ENCODE measurements at regions not wholly inside any gene's neighbourhood (a gene's known extent, or its start where the extent isn't known, plus 50 kb on each side); places are given as distances from the start of the nearest gene placed in this dataset.

DNA sequence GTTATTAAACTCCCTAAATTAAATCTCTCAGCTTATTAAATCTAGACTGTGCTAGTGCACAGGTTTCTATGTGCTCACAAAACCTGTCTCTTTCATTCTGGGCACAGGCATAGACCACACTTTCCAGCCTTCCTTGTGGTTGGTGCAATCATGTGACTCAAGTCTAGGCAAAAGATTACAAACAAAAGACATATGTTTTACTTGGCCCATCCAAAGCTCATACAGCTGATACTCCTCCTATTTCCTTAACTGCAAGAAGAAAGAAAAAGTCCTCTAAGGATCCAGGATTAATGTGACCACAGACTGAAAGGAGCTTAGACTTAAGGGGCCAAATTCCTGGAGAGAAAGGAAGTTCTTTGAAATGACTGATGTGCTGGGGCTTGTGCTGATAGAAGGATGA lies 731.3 kb upstream of the RAB6C start:
- DNase-seq: no peak

DNA sequence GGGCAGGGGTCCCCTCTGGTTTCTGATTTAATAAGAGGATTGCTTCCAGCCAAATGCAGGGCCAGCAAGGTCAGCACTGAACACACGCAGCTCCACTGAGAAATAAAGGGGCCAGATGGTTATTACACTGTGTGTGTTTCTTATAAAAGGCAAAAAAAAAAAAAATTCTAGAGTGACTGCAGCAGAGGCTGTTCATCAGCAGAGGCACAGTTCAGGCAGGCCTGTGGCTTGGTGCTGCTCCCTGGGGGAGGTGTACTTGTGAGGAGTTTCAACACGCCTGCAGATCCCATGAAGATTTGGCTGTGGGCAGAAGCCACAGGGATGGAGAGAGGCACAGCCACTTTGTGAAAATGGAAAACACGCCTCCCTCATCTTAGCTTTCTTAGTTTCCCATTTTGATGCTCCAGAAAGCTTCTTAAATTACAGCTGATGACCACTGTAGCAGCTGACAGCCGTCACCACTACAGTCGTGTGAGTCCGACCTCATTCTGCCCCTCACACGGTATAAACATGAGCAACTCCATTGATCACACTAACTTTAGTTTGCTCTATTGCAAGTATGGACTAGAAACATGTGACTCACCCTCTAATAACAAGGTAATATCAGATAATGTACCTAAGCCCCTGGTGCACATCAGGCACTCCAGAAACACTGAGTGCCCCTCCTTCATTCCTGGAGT lies 726.5 kb upstream of the RAB6C start:
- no peak for DNase-seq

DNA sequence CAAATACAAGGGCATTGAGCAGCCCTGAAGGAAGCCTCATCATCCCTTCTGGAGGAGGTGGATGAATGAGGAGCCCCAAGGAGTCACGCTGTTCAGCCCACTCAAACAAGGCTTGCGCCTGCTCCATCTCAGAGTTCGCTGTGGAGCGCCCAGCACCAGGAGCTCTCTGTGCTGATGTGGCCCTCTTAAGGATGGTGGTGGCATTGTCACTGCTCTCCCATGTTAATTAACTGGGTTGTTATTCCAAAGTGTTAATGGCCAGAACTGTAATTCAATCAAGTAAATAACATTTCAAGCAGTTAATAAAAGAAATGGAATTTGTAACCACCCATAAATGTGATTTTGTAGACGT lies 726.0 kb upstream of the RAB6C start:
- DNase-seq: no peak

DNA sequence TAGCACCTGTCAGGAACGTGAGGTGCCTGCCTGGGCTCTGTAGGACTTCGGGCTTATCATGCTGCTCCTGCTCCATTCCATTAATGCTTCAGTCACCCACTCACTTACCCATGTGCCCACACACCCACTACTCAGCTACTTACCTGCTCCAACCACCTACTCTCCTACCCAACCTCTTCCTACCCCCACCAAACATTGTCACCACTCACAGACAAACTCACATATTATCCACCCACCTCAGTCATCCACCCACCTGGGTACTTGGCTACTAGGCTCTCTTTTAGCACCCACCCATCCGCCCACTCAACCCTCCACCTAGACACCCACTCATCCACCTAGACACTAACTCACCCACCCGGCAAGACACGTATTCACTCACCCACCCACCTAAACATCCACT lies 724.7 kb upstream of the RAB6C start:
- DNase-seq: no peak

DNA sequence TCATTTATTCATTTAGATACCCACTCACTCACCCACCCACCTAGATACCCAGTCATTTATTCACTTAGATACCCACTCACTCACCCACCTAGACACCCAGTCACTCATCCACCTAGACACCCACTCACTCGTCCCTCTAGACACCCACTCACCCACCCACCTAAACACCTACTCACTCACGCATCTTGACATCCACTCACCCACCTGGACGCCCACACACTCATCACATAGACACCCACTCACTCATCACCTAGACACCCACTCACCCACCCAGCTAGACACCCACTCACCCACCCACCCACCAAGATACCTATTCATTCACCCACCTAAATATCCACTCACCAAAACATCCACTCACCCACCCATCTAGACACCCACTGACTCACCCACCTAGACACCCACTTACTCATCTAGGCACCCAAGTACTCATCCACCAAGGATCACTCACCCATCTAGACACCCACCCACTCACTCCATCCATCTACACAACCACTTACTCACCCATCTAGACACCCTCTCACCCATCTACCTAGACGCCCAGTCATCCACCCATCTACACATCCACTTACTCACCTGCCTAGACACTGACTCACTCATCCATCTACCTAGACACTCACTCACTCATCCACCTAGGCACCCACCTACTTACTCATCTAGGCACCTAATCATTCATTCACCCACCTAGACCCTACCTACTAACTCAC lies 723.7 kb upstream of the RAB6C start:
- DNase-seq: no peak

DNA sequence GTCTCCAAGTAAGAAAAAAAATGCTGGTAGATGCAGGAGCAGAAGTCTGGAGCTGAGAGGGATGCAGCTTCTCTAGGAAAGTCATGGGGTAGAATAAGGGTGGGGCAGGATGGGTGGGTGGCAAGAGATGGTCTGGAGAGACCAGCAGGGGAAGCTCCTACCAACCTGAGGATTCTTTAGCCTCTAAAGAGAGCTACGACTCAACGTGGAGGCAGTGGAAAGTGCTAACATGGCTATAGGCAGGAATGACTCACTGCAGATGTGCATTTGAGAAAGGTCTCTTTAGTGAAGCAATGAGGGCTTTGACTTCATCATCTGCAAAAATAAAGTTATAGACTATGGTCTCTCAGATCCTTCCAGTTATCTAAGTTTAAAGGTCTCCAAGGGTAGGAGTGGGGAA lies 722.8 kb upstream of the RAB6C start:
- no peak for DNase-seq

DNA sequence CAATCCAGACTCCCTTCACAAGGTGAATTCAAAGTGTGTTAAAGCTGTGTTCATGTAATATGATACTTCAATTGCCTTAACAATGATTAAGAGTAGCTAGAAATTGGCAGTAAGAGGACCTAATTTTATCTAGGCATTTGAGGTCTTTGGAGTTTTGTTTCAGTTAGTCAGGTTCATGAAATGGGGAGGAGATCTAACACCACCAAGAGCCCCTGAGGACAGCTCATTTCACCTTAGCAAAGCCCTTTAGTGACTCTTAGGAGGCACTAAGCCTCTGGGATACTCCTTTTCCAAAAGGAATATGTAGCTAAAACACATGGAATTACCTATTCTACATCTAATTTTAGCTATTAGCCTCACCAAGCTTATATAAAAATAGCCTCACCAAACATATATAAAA lies 716.5 kb upstream of the RAB6C start:
- DNase-seq: no peak

DNA sequence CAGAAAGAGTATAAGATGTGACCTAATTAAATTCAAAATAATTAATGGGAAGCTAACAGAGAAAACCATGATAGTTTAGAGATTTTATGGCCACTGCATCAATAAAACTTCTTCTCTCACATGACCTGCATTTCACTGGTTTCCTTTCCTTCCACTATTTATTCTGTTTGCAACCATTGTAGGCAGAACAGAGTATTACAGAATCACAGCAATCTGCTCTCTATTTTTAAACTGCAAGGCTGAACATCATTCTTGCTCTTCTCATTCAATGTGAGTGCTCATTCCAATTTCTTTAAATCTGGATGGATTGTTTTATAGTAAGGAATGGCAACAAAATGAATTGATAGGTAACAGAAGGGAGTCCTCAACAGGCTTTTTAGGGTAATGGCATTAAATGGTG lies 715.5 kb upstream of the RAB6C start:
- no peak for DNase-seq

DNA sequence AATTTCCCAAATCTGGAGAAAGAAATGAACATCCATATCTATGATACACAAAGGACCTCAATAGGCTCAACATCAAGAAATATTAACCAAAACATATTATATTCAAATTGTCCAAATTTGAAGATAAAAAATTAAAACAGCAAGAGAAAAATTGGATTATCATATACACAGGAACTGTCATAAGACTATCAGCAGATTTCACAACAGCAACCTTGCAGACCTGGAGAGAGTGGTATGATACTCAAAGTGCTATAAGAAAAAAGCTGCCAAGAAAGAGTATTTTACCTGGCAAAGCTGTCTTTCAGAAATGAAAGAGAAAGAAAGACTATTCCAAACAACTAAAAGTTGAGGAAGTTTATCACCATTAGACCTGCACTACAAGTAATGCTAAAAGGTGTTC lies 711.9 kb upstream of the RAB6C start:
- no peak for DNase-seq

DNA sequence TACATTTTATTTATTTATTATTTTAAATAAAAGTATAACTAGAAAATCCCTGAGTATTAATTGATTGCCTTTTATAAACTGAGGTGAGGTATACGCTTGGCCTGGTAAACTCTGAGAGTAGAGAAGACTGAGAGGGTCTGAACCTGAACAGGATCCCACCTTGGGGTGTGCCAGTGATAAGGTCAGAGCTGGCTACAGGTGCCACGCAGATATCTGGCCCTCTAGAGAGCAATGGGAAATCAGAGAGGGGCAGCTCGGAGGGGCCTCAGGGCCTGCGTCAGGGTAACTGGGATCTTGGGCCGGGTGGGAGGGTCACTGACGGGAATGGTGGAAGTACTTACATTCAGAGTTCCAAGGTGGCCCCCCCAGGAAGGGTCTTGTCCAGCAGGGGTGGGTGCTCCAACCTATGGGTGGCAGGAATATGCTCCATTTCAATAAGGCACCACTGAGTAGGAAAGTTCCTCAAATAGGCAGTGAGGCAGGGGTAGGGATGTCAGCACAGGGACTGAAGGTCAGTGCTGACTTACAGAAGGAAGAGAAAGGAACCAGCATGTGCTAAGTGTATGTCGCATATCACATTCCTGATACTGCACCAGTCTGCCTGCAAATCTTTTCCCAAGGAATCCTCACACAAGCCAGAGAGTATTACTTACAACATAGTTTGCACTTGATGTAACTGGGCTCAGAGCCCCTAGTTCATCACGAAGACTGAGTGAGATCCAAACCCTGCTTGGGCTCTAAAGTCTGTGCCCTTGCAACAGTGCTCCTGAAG lies 706.0 kb upstream of the RAB6C start:
- DNase-seq: no peak

DNA sequence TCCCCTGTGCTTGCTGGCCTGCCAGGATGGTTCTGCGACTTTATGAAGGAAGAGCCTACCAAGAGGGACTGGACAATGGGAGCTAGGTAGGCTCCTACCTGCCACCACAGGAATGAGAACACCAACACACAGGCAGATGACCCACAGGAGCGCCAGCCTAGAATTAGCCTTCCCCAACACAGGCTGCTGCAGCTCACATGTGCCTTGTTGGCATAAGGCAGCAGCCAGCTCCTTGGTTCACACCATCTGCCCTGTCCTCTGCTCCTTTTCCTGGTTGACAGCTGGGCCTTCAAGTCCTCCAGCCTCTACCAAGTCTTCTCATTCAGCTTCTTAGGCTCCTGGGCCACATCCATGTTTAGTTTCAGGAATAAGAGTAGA lies 705.4 kb upstream of the RAB6C start:
- DNase-seq: no peak

DNA sequence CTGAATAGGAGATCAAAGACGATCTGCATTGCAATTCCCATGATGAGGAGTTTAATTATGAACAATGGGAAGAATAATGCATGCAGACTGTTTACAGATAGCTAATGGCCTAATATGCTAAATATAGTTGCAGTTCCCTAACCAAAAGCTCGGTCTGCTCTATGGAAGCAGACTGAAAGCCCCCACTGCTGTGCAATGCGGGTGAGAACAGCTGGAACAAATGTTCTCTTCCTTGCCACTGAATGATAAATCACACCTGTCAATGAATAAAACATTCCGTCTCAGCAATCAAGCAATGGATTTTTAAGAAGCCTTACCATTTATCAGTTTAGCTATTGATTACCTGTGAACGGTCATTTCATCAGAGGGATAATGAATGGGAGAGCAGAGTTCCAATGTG lies 704.5 kb upstream of the RAB6C start:
- no peak for DNase-seq

DNA sequence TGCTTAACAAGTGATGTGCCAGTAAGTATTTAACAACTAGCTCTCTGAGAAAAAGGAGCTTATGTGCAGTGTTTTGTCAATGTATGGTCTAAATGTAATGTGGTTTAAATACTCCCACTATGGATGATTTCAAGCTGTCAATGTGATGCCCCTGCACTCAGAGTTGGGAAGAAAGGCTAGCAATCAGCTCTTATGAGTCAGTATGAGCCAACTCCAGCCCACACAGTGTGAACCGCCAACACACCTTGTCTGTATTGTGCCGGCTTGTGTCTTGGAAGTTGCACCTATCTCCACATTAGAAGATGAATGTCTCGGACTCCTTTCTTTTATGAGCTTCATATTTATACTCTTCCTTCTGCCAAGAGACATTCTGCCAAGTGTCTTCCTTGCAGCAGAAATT lies 703.8 kb upstream of the RAB6C start:
- no peak for DNase-seq

DNA sequence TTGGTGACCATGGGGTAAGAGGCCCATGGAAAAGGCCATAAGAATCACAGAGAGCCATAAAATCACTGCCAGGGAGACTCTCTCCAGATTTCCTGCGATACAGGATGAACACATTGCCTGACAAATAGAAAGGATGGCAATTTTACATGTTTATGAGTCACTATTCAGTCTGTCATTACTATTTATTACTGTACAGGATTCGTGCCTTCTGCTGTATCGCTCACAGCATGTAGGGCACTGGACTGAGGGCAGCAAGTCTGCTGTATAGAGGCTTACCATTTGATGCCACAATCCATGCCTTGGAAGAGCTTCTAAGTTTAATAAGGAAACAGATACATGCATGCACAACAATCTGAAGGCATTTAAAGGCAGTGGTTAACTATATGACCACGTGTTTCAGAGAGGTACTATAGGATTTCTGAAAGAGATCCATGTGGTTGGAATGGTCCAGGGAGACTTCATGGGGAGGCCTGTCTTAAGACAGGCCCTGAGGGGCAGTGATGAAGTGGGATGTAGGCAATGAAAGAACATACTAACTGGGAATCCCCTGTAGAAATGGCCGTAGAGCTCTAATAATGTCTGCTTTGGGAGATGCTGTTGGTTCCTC lies 702.4 kb upstream of the RAB6C start:
- no peak for DNase-seq

DNA sequence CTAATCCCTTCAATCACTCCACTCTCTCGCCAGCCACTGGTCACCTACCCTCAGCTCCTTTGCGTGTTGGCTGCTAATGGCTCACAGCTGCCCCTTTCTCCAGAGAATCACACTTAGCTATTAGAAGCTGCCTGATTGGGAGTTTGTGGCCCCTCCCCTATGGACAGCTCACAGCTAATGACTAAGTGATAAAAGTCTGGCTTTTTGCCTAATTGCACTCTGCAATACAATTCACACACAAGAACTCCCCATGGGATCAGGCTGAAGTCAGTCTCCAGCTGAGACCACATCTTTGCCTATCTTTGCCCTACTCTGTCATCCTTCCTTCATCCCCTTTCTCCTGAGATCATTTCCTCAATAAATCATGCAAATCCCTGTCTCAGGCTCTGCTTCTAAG lies 701.9 kb upstream of the RAB6C start:
- no peak for DNase-seq

DNA sequence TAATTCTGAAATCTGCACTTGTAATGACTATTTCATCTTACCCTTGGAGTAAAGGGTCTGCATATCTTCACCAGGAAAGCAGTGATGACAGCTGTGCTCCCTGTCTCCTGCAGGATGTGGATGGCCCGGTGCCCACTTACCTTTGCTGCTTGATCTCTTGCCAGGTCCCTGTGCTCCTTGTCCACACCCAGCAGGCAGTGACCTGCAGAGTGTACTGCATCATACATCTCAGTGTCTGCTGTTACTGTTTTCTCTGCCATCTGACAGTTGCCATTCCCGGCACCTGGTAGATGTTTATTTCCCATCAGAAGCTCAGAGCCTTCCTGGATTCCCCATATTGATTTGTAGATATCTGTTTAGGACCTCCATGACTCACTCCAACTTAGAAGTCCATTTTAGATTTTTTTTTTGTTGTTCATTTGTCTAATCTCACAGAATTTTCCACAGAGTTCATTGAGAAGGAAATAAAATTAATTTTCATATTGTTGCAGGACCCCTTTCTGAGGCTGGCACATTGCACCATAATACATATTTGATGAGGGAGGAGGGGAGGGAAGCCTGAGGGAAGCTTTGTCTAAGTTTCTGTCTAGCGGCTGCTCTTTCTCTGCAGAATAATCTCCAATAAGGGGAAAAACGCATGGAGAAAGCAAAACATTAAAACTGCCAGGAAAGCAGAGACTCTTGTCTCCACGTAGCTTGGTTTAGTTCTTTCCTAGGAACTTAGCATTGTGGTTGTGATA lies 697.5 kb upstream of the RAB6C start:
- DNase-seq: no peak

DNA sequence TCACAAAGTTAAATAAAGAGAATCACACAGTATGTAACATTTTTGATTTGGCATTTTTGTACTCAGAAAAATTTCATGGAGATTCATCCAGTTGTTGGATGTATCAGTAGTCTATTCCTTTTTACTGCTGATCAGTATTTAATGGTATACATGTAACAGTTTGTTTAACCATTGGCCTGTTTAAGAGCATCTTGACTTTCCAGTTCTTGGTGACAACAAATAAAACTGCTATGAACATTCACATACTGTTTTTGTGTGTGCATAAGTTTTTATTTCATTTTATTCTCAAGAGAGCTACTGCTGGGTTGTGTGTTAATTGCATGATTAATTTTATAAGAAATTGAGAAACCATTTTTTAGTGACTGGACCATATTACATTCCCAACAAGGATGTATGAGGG lies 694.5 kb upstream of the RAB6C start:
- no peak for DNase-seq

DNA sequence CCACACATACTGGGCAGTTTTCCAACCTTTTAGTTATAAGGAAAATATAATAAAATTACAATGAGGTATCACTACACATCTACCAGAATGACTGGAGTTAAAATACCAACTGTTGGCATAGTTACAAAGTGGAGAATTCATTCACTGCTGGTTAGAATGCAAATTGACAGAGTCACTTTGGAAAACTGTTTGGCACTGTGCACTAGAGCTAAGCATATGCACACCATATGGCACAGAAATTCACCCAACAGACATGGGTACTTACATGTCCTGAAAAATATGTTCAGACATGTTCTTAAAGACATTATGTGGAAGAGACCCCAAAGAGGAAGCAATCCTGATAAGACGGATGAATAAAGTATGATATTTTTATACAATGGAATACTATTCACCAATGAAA lies 686.1 kb upstream of the RAB6C start:
- no peak for DNase-seq

DNA sequence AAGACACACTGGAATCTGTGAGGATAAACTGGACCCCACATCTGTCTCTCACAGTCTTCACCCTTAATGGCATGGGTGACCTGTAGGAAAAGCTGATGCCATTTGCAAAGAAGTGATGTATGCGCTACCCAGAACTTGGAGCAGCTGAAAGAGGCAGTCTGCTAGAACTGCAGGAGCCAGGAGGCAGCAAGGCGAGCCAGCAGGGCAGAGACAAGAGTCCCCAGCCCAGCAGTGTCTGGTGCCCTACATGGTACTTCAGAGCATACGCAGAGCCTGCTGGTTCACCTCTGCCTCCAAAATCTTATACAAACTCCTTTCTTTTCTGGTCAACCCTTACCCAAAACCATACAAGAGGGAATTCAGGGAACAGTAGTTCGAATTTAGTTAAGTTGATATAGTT lies 683.1 kb upstream of the RAB6C start:
- no peak for DNase-seq

DNA sequence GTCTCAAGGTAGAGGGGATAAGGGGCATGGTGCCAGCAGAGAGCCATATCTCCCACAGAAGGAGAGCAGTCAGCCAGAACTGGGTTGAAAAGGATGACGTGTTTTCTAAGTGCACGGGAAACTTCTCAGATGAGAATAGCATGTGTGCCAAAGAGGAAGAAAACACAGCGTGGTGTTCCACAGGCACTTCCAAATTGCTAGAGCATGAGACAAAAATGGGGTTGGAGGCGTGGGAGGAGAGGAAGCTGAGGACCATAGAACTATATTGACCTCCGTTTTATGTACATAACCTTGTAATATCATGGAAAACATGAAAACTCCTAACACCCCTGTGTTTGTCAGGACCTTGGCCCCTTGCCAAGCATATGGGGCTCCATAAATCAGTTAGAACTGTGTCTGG lies 682.7 kb upstream of the RAB6C start:
- DNase-seq: no peak

DNA sequence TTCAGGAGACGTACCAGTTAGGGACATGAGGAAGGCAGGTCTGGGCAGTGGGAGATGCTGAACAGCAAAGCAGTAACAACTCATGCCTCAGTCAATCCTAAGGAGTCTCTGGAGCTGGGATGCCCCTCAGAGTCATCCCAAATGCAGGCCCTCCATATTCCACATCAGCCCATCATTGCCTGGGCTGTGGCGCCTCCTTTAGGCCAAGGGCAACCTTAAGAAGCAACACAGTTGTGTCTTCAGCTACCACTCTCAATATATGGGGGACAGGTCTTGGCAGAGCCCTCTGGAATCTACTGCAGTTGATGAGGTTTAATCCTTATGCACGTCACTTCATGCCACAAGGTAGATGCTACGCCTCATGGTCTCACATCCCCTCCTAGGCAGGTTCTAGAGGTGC lies 682.0 kb upstream of the RAB6C start:
- DNase-seq: no peak

DNA sequence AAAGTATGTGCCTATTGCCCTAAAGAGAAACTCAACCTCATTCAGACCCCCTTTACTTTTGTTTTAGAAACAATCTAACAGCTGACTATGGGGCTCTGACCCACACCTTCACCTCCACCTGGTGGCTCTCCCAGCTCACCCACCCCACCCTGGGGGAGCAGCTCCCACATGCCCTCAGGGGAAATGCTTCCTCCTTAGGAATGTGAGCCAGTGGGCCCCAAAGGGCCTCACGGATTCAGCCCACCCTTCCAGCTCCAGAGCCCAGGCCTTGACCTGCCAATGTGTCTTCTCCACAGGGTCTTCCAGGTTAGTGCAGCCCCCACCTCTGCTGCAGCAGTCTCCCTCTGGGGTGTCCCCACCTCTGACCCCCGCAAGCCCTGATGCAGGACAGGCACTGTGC lies 680.1 kb upstream of the RAB6C start:
- DNase-seq: no peak

DNA sequence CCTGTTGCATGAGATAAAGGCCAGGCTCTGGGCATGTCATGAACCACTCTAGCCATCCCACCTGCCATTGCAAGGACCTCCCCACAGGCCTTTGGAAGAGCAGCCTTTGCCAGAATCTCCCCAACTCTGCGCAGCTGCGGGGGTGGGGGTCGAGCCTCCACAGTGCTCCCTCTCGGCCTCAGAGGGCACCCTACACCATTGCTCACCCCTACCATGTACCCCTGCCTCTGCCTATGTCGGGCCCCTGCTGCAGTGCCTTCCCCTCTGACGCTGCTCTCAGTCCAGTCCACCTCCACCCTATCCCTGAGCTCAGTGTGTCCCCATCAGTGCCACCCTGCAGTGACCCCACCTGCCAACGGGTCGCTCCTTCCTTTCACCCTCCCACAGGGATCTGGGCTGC lies 679.7 kb upstream of the RAB6C start:
- DNase-seq: no peak

Measured in NCI-H1417 treated with DMSO at 0.1 percent for 48 hours (cell line).